H9 (cell line): ENCODE measurements at regions not wholly inside any gene's neighbourhood (a gene's known extent, or its start where the extent isn't known, plus 50 kb on each side); places are given as distances from the start of the nearest gene placed in this dataset.

Experiments
- DNase-seq: peaks from one replicate; pipeline ENCODE4 v3.0.0-alpha.2; 2017
- H2AFZ ChIP-seq: one replicate; pipeline ENCODE4 v1.6.1; 2013; ENCODE audit warnings: mild to moderate bottlenecking, low read length, control low read depth, moderate library complexity
- H2AK5ac ChIP-seq: 2 replicates; pipeline ENCODE4 v1.6.1; 2013; ENCODE audit warnings: low read length, control low read depth, mixed read lengths; ENCODE audit not compliant: insufficient read length
- H2BK120ac ChIP-seq: one replicate; pipeline ENCODE4 v1.6.1; 2013; ENCODE audit warnings: low read depth, mild to moderate bottlenecking, low read length, control low read depth, inconsistent platforms; ENCODE audit not compliant: poor library complexity, severe bottlenecking
- H2BK12ac ChIP-seq: 2 replicates; pipeline ENCODE4 v1.6.1; 2013; ENCODE audit warnings: low read length, control low read depth, mixed read lengths, low read depth; ENCODE audit not compliant: insufficient read length
- H2BK15ac ChIP-seq: 2 replicates; pipeline ENCODE4 v1.6.1; 2013; ENCODE audit warnings: low read depth, low read length, control low read depth
- H2BK20ac ChIP-seq: one replicate; pipeline ENCODE4 v1.6.1; 2013; ENCODE audit warnings: low read depth, mild to moderate bottlenecking, low read length, control low read depth, inconsistent platforms; ENCODE audit not compliant: poor library complexity, severe bottlenecking
- H2BK5ac ChIP-seq: 2 replicates; pipeline ENCODE4 v1.6.1; 2013; ENCODE audit warnings: low read length, control low read depth, mixed read lengths; ENCODE audit not compliant: insufficient read length
- H3K14ac ChIP-seq: 2 replicates; pipeline ENCODE4 v1.6.1; 2013; ENCODE audit warnings: low read length, control low read depth; ENCODE audit not compliant: insufficient read depth
- H3K18ac ChIP-seq: 2 replicates; pipeline ENCODE4 v1.6.1; 2013; ENCODE audit warnings: low read depth, mild to moderate bottlenecking, mixed read lengths, low read length, control low read depth; ENCODE audit not compliant: insufficient read length
- H3K23ac ChIP-seq: 2 replicates; pipeline ENCODE4 v1.6.1; 2013; ENCODE audit warnings: low read length, control low read depth, mixed read lengths, low read depth; ENCODE audit not compliant: insufficient read length
- H3K23me2 ChIP-seq: 2 replicates; pipeline ENCODE4 v1.6.1; 2013; ENCODE audit warnings: low read depth, mild to moderate bottlenecking, mixed read lengths, low read length, control low read depth; ENCODE audit not compliant: insufficient read length, poor library complexity, severe bottlenecking
- H3K27ac ChIP-seq: 2 replicates; pipeline ENCODE4 v1.5.1; 2013; ENCODE audit warnings: low read length, control low read depth, mixed read lengths, low read depth; ENCODE audit not compliant: insufficient read length
- H3K27me3 ChIP-seq: 2 replicates; pipeline ENCODE4 v1.6.1; 2013; ENCODE audit warnings: low read length, control low read depth, inconsistent platforms; ENCODE audit not compliant: insufficient read depth
- H3K4ac ChIP-seq: 2 replicates; pipeline ENCODE4 v1.6.1; 2013; ENCODE audit warnings: low read depth, mild to moderate bottlenecking, control low read depth, inconsistent platforms, low read length, moderate library complexity
- H3K4me1 ChIP-seq: 2 replicates; pipeline ENCODE4 v1.6.1; 2013; ENCODE audit warnings: low read length, control low read depth, inconsistent platforms; ENCODE audit not compliant: insufficient read depth
- H3K4me2 ChIP-seq: 2 replicates; pipeline ENCODE4 v1.6.1; 2013; ENCODE audit warnings: low read length, control low read depth, mixed read lengths; ENCODE audit not compliant: insufficient read length, insufficient read depth
- H3K56ac ChIP-seq: 2 replicates; pipeline ENCODE4 v1.6.1; 2013; ENCODE audit warnings: low read depth, mild to moderate bottlenecking, mixed read lengths, low read length, control low read depth; ENCODE audit not compliant: insufficient read length
- H3K79me1 ChIP-seq: 2 replicates; pipeline ENCODE4 v1.6.1; 2013; ENCODE audit warnings: low read depth, mild to moderate bottlenecking, moderate library complexity, low read length, control low read depth, inconsistent platforms; ENCODE audit not compliant: insufficient read depth, poor library complexity, severe bottlenecking
- H3K79me2 ChIP-seq: 2 replicates; pipeline ENCODE4 v1.6.1; 2013; ENCODE audit warnings: low read length, control low read depth, inconsistent platforms; ENCODE audit not compliant: insufficient read depth
- H3K9ac ChIP-seq: 2 replicates; pipeline ENCODE4 v1.6.1; 2013; ENCODE audit warnings: low read length, control low read depth, mixed read lengths; ENCODE audit not compliant: insufficient read length; ENCODE audit errors: extremely low read depth
- H3K9me3 ChIP-seq: one replicate; pipeline ENCODE4 v1.6.1; 2013; ENCODE audit warnings: low read depth, low read length, inconsistent platforms; ENCODE audit not compliant: control insufficient read depth
- H3T11ph ChIP-seq: one replicate; pipeline ENCODE4 v1.6.1; 2013; ENCODE audit warnings: mild to moderate bottlenecking, low read length, control low read depth, inconsistent platforms
- H4K20me1 ChIP-seq: one replicate; pipeline ENCODE4 v1.6.1; 2013; ENCODE audit not compliant: control insufficient read depth, insufficient read length, insufficient read depth
- H4K5ac ChIP-seq: 2 replicates; pipeline ENCODE4 v1.6.1; 2013; ENCODE audit warnings: low read depth, mild to moderate bottlenecking, mixed read lengths, low read length, control low read depth; ENCODE audit not compliant: insufficient read length
- H4K8ac ChIP-seq: replicated peaks from 2 replicates; pipeline ENCODE4 v1.6.1; 2013; ENCODE audit warnings: low read length, control low read depth, mixed read lengths, low read depth; ENCODE audit not compliant: insufficient read length
- H4K91ac ChIP-seq: 2 replicates; pipeline ENCODE4 v1.6.1; 2013; ENCODE audit warnings: low read depth, mild to moderate bottlenecking, moderate library complexity, mixed read lengths, low read length, control low read depth; ENCODE audit not compliant: insufficient read length
- H3K27ac Mint-ChIP-seq, 3 experiments: 2 replicates in 2 of 3; 3 replicates in 1 of 3; pipeline ENCODE4 v1.8.0; 2020 to 2021; ENCODE audit warnings: mixed read lengths in 3 of 3, mild to moderate bottlenecking in 1 of 3, moderate library complexity in 1 of 3
- H3K27me3 Mint-ChIP-seq: 2 replicates; pipeline ENCODE4 v1.8.0; 2021; ENCODE audit warnings: low read depth, mild to moderate bottlenecking, moderate library complexity, mixed read lengths
- H3K36me3 Mint-ChIP-seq, 3 experiments: 2 replicates in 2 of 3; 3 replicates in 1 of 3; pipeline ENCODE4 v1.8.0; 2020 to 2021; ENCODE audit warnings: low read depth in 3 of 3, mixed read lengths in 3 of 3; ENCODE audit not compliant: insufficient read depth in 1 of 3
- H3K4me1 Mint-ChIP-seq, 2 experiments: 2 replicates each; pipeline ENCODE4 v1.8.0; 2020; ENCODE audit warnings: mixed read lengths in 2 of 2
- H3K4me3 Mint-ChIP-seq, 2 experiments: 2 replicates in 1 of 2; 3 replicates in 1 of 2; pipeline ENCODE4 v1.8.0; 2020 to 2021; ENCODE audit warnings: mild to moderate bottlenecking in 2 of 2, mixed read lengths in 2 of 2, moderate library complexity in 1 of 2
- H3K9me3 Mint-ChIP-seq, 2 experiments: 2 replicates in 1 of 2; 3 replicates in 1 of 2; pipeline ENCODE4 v1.8.0; 2020; ENCODE audit warnings: mild to moderate bottlenecking in 2 of 2, mixed read lengths in 2 of 2, moderate library complexity in 1 of 2
- WGBS: extraction: QIAGEN DNeasy Blood & Tissue Kit; methylation state at CpG from one replicate; pipeline ENCODE4 v1.1.7; 2013; ENCODE audit warnings: missing lambda C conversion rate, low lambda C conversion rate, mixed read lengths; ENCODE audit not compliant: insufficient read length; ENCODE audit errors: extremely low coverage; 5-methylcytosine and 5-hydroxymethylcytosine counted together
- TF ChIP-seq, protein P1 (sequence below): fragments of 200-600 bp; sonication (generic); conservative IDR thresholded peaks from 3 replicates; pipeline ENCODE4 v1.8.0; 2021; ENCODE audit warnings: antibody characterized with exemption, mild to moderate bottlenecking

DNA sequence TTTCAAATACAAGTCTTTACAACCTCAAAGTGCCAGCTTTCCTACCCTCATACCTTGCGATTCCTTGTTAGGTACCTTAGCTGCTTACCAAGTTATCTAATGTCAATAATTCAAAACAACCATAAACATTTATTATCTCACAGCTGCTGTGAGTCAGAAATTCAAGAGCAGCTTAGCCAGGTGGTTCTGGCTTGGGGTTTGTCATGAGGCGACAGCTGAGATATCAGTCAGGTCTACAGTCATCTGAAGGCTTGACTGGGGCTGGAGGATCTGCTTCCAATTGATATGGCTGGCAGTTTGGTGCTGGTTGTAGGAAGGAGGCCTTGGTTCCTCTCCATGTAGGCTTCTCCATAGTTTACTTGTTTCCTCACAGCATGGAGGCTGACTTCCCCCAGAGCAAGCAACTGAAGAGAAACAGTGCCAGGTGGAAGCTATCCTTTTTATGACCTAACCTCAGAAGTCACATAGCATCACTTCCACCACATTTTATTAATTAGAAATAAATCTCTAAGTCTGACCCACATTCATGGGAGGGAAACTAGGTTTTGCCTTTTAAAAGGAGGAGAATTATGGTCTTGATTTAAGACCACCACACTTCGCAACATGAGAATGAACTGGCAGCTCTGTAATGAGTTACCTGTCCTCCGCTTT, 103.3 kb upstream of the FGGY start:
- Histone ChIP-seq H3K4ac (no peak overlapping the region), H4K5ac (no peak overlapping the region), H4K20me1 (no peaks in the 10 kb centered on the region), H3K4me1 (no peaks in the 10 kb centered on the region), H4K91ac (no peak overlapping the region), H3T11ph (no peak overlapping the region), H3K18ac (no peak overlapping the region), H4K8ac (no peak overlapping the region), H2BK20ac (no peak overlapping the region), H3K9ac (no peak overlapping the region), H3K23ac (no peak overlapping the region), H2BK5ac (no peak overlapping the region), H3K9me3 (no peaks in the 10 kb centered on the region), H2BK15ac (no peak overlapping the region), H3K27ac (no peak overlapping the region), H3K14ac (no peak overlapping the region), H3K4me2 (no peak overlapping the region), H2BK120ac (no peak overlapping the region), H3K23me2 (no peaks in the 10 kb centered on the region), H3K27me3 (no peaks in the 10 kb centered on the region), H2BK12ac (no peak overlapping the region), H2AK5ac (no peak overlapping the region), H3K79me2 (no peaks in the 10 kb centered on the region), H3K79me1 (no peaks in the 10 kb centered on the region), H3K56ac (no peak overlapping the region), H2AFZ (no peak overlapping the region)
- Mint-ChIP-seq H3K9me3 (peaks cover 5 to 8% of the 10 kb centered on the region in 2 experiments), H3K27ac (no peak overlapping the region), H3K4me3 (no peak overlapping the region), H3K36me3 (0 out of 7 replicates have a peak, but pooled peaks cover 0 to 5% (median 4%) of the 10 kb centered on the region in 3 experiments), H3K27me3 (no peaks in the 10 kb centered on the region), H3K4me1 (peaks cover 0 to 2% of the 10 kb centered on the region in 2 experiments; a peak in 1 of 4 replicates)
- no peak for DNase-seq
- WGBS: no CpG with 5 or more reads among the region's 4 CpGs
- TF ChIP-seq, protein P1, sequence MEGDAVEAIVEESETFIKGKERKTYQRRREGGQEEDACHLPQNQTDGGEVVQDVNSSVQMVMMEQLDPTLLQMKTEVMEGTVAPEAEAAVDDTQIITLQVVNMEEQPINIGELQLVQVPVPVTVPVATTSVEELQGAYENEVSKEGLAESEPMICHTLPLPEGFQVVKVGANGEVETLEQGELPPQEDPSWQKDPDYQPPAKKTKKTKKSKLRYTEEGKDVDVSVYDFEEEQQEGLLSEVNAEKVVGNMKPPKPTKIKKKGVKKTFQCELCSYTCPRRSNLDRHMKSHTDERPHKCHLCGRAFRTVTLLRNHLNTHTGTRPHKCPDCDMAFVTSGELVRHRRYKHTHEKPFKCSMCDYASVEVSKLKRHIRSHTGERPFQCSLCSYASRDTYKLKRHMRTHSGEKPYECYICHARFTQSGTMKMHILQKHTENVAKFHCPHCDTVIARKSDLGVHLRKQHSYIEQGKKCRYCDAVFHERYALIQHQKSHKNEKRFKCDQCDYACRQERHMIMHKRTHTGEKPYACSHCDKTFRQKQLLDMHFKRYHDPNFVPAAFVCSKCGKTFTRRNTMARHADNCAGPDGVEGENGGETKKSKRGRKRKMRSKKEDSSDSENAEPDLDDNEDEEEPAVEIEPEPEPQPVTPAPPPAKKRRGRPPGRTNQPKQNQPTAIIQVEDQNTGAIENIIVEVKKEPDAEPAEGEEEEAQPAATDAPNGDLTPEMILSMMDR: no peak
